ENCODE measurements at regions not wholly inside any gene's neighbourhood (a gene's known extent, or its start where the extent isn't known, plus 50 kb on each side); places are given as distances from the start of the nearest gene placed in this dataset.

DNA sequence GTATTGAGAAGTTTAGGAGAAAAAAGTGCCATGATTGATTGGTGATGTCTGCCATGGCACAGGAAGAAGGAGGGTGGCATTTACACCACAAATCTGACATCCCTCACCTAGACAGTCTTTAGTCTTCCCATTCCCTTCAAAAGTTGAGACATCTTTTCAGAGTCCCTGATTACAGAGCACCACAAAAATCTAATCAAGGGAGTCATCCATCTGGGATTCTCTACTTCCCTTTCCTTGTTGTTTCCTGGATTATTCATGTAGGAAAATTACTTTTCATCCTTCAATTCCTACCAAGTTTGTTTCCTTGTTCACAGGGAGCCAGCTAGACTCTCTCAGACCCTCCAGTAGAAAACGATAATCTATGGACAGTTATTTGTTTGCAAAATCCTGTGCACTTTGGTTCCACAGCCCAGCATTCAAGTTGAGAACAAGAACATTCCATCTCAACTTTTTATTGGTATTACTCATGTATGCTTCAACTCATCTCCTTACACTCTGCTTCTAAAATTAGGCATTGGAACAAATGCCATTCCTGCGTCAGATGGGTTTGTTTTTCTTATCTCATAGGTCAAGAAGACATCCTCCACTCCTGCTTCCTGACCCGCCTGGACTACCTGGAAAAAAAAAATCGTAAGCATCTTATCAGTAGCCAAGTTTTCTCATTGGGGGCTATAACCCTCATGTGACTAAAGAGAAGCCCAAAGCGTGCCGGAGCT lies 259.9 kb downstream of the FOXO1 start:
- 71 to 81% (median 75%) methylated on average over 6 of the region's 6 CpGs for WGBS, 5 donors
- Histone ChIP-seq H3K27ac (no peak overlapping the region), H3K4me1 (peaks cover 17 to 33% (median 23%) of the 10 kb centered on the region in 6 donors), H3K4me3 (no peak overlapping the region), H3K27me3 (replicated peaks in 1 of 7) (no peaks in the 10 kb centered on the region), H3K9me3 (peaks cover 0 to 10% (median 7%) of the 10 kb centered on the region in 8 donors), H3K36me3 (no peaks in the 10 kb centered on the region)
- TF ChIP-seq POLR2A (IDR thresholded peaks at IDR 0.05) (no peak), POLR2AphosphoS5 (IDR thresholded peaks at IDR 0.05) (no peak)
- TF ChIP-seq, protein P1, sequence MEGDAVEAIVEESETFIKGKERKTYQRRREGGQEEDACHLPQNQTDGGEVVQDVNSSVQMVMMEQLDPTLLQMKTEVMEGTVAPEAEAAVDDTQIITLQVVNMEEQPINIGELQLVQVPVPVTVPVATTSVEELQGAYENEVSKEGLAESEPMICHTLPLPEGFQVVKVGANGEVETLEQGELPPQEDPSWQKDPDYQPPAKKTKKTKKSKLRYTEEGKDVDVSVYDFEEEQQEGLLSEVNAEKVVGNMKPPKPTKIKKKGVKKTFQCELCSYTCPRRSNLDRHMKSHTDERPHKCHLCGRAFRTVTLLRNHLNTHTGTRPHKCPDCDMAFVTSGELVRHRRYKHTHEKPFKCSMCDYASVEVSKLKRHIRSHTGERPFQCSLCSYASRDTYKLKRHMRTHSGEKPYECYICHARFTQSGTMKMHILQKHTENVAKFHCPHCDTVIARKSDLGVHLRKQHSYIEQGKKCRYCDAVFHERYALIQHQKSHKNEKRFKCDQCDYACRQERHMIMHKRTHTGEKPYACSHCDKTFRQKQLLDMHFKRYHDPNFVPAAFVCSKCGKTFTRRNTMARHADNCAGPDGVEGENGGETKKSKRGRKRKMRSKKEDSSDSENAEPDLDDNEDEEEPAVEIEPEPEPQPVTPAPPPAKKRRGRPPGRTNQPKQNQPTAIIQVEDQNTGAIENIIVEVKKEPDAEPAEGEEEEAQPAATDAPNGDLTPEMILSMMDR (IDR thresholded peaks at IDR 0.05 in 8 of 11, conservative IDR thresholded peaks at IDR 0.05 in 3 of 11) = no peak
- DNase-seq = no peak
- intact Hi-C loops (cut with DNase I; ENCODE audit: low total_unique reads) = no loop called here

GRCh38 chr13:40407567-40407966 lies 258.9 kb downstream of the FOXO1 start:
- TF ChIP-seq POLR2A (IDR thresholded peaks at IDR 0.05) (no peak), POLR2AphosphoS5 (IDR thresholded peaks at IDR 0.05) (no peak)
- TF ChIP-seq, protein P1 (IDR thresholded peaks at IDR 0.05 in 8 of 11, conservative IDR thresholded peaks at IDR 0.05 in 3 of 11) = no peak
- Histone ChIP-seq H3K4me1 (peaks cover 11 to 23% (median 14%) of the 10 kb centered on the region in 6 donors), H3K36me3 (no peaks in the 10 kb centered on the region), H3K27me3 (replicated peaks in 1 of 7) (no peaks in the 10 kb centered on the region), H3K27ac (no peak overlapping the region), H3K9me3 (peaks cover 0 to 10% (median 7%) of the 10 kb centered on the region in 8 donors), H3K4me3 (no peak overlapping the region)
- 94 to 98% (median 97%) methylated on average over 3 of the region's 3 CpGs for WGBS, 5 donors
- intact Hi-C loops (cut with DNase I; ENCODE audit: low total_unique reads) = no loop called here
- no peak for DNase-seq

DNA sequence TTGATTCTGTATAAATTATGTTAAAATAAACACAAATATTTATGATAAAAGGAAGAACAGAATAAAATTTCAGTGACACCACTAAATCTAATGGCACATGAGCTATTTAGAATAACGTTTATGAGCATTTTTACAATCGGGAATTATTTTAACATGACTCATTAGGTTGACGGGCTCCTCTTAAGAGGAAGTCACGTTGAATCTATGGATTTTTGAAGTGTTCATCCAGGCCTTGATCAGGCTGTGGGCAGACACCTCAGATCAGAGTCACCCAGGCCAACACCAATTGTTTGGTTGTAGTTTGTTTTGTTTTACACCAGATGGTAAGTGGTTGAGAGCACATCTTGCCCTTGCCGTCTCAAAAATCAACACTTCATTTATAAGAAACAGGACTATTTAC lies 257.8 kb downstream of the FOXO1 start:
- Histone ChIP-seq H3K4me3 (no peak overlapping the region), H3K36me3 (no peaks in the 10 kb centered on the region), H3K27me3 (replicated peaks in 1 of 7) (no peaks in the 10 kb centered on the region), H3K9me3 (peaks cover 0 to 10% (median 7%) of the 10 kb centered on the region in 8 donors), H3K27ac (no peak overlapping the region), H3K4me1 (peaks cover under 1 to 13% (median 3%) of the 10 kb centered on the region in 6 donors)
- intact Hi-C loops (cut with DNase I; ENCODE audit: low total_unique reads) = no loop called here
- TF ChIP-seq POLR2A (IDR thresholded peaks at IDR 0.05) (no peak), POLR2AphosphoS5 (IDR thresholded peaks at IDR 0.05) (no peak)
- TF ChIP-seq, protein P1 (IDR thresholded peaks at IDR 0.05 in 8 of 11, conservative IDR thresholded peaks at IDR 0.05 in 3 of 11) = no peak
- DNase-seq = no peak
- 85 to 90% (median 87%) methylated on average over 5 of the region's 5 CpGs for WGBS, 5 donors

GRCh38 chr13:40409278-40409677 lies 257.2 kb downstream of the FOXO1 start:
- Histone ChIP-seq H3K4me3 (no peak overlapping the region), H3K36me3 (no peaks in the 10 kb centered on the region), H3K27me3 (replicated peaks in 1 of 7) (no peaks in the 10 kb centered on the region), H3K4me1 (peaks cover 0 to 6% (median 0%) of the 10 kb centered on the region in 6 donors), H3K27ac (no peak overlapping the region), H3K9me3 (peaks cover 0 to 10% (median 7%) of the 10 kb centered on the region in 8 donors)
- intact Hi-C loops (cut with DNase I; ENCODE audit: low total_unique reads) = no loop called here
- no peak for DNase-seq
- 97 to 100% (median 100%) methylated on average over 2 of the region's 2 CpGs for WGBS, 5 donors
- TF ChIP-seq, protein P1 (IDR thresholded peaks at IDR 0.05 in 8 of 11, conservative IDR thresholded peaks at IDR 0.05 in 3 of 11) = no peak
- TF ChIP-seq POLR2A (IDR thresholded peaks at IDR 0.05) (no peak), POLR2AphosphoS5 (IDR thresholded peaks at IDR 0.05) (no peak)
